Transverse colon (tissue), 4 donors: ENCODE measurements at regions not wholly inside any gene's neighbourhood (a gene's known extent, or its start where the extent isn't known, plus 50 kb on each side); places are given as distances from the start of the nearest gene placed in this dataset.

Experiments used
- POLR2A ChIP-seq: fragments of 450-650 bp; IDR thresholded peaks from one replicate; pipeline ENCODE4 v1.6.1; 2016; ENCODE audit warnings: antibody characterized with exemption, mild to moderate bottlenecking, moderate library complexity
- POLR2AphosphoS5 ChIP-seq, 3 donors: sonication (generic); formaldehyde crosslinking; IDR thresholded peaks; one replicate each; pipeline ENCODE4 v1.6.1; 2016; ENCODE audit warnings: antibody characterized with exemption in 3 of 3
- TF ChIP-seq, protein P1 (sequence below), 5 experiments: fragments of 200-600 bp in 3 of 5; fragments of 450-650 bp in 2 of 5; sonication (generic) in 3 of 5; IDR thresholded peaks; 1 replicate in 2 of 5; 2 replicates in 3 of 5; pipeline ENCODE4 v1.5.1; 2016 to 2017; ENCODE audit warnings: antibody characterized with exemption in 5 of 5, inconsistent platforms in 3 of 5, mild to moderate bottlenecking in 2 of 5, moderate library complexity in 1 of 5

DNA sequence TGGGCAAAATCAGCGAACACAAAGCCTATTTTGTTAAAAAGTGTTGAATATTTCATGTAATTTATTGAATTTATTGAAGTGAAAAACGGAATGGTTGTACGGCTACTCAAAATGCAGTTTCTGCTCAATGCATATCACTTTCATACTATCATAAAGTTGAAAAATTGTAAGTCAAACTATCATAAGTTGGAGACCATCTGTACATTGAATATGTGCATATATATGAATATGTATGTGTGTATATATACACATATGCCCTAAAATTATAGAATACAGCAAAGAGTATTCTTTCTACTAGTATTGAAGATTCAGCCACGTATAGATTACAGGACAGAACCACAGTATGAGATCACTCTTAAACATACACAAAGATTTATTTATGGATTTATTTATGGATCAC, 499.0 kb upstream of the SULF2 start:
- TF ChIP-seq POLR2A (no peak), POLR2AphosphoS5 (IDR thresholded peaks at IDR 0.05) (no peak)
- TF ChIP-seq, protein P1, sequence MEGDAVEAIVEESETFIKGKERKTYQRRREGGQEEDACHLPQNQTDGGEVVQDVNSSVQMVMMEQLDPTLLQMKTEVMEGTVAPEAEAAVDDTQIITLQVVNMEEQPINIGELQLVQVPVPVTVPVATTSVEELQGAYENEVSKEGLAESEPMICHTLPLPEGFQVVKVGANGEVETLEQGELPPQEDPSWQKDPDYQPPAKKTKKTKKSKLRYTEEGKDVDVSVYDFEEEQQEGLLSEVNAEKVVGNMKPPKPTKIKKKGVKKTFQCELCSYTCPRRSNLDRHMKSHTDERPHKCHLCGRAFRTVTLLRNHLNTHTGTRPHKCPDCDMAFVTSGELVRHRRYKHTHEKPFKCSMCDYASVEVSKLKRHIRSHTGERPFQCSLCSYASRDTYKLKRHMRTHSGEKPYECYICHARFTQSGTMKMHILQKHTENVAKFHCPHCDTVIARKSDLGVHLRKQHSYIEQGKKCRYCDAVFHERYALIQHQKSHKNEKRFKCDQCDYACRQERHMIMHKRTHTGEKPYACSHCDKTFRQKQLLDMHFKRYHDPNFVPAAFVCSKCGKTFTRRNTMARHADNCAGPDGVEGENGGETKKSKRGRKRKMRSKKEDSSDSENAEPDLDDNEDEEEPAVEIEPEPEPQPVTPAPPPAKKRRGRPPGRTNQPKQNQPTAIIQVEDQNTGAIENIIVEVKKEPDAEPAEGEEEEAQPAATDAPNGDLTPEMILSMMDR (IDR thresholded peaks at IDR 0.05): no peak
